ENCODE measurements at regions not wholly inside any gene's neighbourhood (a gene's known extent, or its start where the extent isn't known, plus 50 kb on each side); places are given as distances from the start of the nearest gene placed in this dataset.

DNA sequence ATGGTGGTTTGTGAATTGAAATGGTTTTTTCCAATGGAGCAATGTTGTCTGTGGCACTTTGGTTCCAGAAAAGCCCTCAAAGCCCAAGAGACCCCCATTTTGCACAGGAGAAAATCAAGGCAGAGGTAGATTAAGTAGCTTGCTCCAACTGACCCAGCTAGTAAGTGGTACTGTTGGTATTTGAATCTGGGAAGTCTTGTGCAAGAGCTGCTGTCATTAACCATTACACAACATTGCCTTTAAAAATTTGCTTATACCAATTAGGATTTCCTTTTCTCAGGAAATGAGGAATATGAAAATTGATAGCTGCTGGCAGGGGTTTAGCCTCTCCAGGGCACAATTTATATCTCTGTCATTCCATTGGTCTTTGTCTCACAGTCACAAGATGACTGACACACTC lies 102.4 kb upstream of the UBE3A start:
- no peaks in the 10 kb centered on the region for H3K4me1 ChIP-seq (ENCODE audit: insufficient read depth, poor library complexity, severe bottlenecking)
- ATAC-seq (ENCODE audit: low read depth) (no peak), DNase-seq (ENCODE audit: low spot score) (no peak)
- no peak overlapping the region for H3K4me3 ChIP-seq (ENCODE audit: severe bottlenecking)
- H3K27me3 ChIP-seq (ENCODE audit: insufficient read depth, poor library complexity, severe bottlenecking), result no peaks in the 10 kb centered on the region
- no peaks in the 10 kb centered on the region for H3K9me3 ChIP-seq (ENCODE audit: severe bottlenecking)
- H3K27ac ChIP-seq (ENCODE audit: poor library complexity, severe bottlenecking), result no peak overlapping the region
- H3K36me3 ChIP-seq (ENCODE audit: low read depth), result no peaks in the 10 kb centered on the region
- TF ChIP-seq, protein P1, sequence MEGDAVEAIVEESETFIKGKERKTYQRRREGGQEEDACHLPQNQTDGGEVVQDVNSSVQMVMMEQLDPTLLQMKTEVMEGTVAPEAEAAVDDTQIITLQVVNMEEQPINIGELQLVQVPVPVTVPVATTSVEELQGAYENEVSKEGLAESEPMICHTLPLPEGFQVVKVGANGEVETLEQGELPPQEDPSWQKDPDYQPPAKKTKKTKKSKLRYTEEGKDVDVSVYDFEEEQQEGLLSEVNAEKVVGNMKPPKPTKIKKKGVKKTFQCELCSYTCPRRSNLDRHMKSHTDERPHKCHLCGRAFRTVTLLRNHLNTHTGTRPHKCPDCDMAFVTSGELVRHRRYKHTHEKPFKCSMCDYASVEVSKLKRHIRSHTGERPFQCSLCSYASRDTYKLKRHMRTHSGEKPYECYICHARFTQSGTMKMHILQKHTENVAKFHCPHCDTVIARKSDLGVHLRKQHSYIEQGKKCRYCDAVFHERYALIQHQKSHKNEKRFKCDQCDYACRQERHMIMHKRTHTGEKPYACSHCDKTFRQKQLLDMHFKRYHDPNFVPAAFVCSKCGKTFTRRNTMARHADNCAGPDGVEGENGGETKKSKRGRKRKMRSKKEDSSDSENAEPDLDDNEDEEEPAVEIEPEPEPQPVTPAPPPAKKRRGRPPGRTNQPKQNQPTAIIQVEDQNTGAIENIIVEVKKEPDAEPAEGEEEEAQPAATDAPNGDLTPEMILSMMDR (IDR thresholded peaks at IDR 0.05; ENCODE audit: poor library complexity, severe bottlenecking), result no peak

DNA sequence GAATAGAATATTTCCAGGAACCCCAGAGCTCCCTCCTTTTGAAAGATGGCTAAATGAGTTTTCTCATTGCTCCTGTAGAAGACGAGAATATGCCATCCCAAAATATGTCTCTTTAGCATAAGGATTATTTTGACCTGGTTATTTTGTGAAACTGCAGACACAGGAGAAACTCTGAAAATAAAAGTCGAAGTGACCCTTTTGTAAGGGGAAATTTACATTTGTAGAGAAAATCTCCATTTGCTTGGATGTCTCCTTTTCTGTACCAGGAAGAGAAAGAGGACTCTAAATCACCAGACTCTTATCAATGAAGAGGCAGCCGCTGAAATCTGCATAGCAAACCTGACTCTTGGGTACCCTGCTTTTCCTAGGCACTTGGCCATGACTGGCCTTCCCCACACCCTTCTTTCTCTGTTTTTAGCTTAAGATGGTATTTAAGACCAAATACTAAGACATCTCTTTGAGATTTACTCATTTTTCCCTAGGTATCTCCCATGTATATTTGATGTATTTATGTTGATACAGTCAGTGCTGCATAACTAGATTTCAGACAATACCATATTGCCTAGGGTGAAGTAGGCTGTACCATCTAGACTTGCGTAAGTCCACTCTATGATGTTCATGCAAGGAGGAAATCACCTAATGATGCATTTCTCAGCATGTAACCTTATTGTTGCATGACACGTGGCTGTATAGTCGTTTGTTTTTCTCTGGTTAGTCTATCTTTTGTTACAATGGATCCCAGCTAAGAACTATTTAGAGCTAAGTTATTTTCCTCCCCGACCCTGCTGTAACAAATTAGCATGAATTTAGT lies 98.2 kb upstream of the UBE3A start:
- Histone ChIP-seq H3K9me3 (ENCODE audit: severe bottlenecking) (no peaks in the 10 kb centered on the region), H3K4me3 (ENCODE audit: severe bottlenecking) (no peak overlapping the region), H3K27ac (ENCODE audit: poor library complexity, severe bottlenecking) (no peak overlapping the region), H3K4me1 (ENCODE audit: insufficient read depth, poor library complexity, severe bottlenecking) (no peaks in the 10 kb centered on the region), H3K36me3 (ENCODE audit: low read depth) (no peaks in the 10 kb centered on the region), H3K27me3 (ENCODE audit: insufficient read depth, poor library complexity, severe bottlenecking) (no peaks in the 10 kb centered on the region)
- no peak for DNase-seq (ENCODE audit: low spot score)
- TF ChIP-seq, protein P1 (IDR thresholded peaks at IDR 0.05; ENCODE audit: poor library complexity, severe bottlenecking), result no peak
- ATAC-seq (ENCODE audit: low read depth), result no peak

DNA sequence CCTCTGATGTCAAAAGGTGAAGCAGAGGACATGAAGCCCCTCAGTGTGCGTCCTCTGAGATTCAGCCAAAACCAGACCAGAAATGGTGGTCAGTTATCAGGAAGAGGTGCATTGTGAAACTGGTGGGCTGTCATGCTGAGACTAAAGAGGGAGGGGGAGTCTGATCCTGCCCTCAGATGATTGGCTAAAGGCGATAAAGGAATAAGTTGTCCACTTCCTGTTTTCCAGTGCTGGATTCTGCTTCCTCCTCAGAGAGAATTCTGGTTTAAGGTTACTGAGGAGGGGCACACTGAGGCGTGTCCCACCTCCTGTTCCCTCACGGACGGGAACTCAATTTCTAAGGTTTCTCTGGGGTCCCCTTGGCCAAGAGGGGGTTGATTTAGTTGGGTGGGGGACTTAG lies 97.0 kb upstream of the UBE3A start:
- no peak for DNase-seq (ENCODE audit: low spot score)
- Histone ChIP-seq H3K27me3 (ENCODE audit: insufficient read depth, poor library complexity, severe bottlenecking) (no peaks in the 10 kb centered on the region), H3K27ac (ENCODE audit: poor library complexity, severe bottlenecking) (no peak overlapping the region), H3K4me1 (ENCODE audit: insufficient read depth, poor library complexity, severe bottlenecking) (no peaks in the 10 kb centered on the region), H3K36me3 (ENCODE audit: low read depth) (no peaks in the 10 kb centered on the region), H3K4me3 (ENCODE audit: severe bottlenecking) (no peak overlapping the region), H3K9me3 (ENCODE audit: severe bottlenecking) (no peaks in the 10 kb centered on the region)
- no peak for ATAC-seq (ENCODE audit: low read depth)
- TF ChIP-seq, protein P1 (IDR thresholded peaks at IDR 0.05; ENCODE audit: poor library complexity, severe bottlenecking), result no peak

DNA sequence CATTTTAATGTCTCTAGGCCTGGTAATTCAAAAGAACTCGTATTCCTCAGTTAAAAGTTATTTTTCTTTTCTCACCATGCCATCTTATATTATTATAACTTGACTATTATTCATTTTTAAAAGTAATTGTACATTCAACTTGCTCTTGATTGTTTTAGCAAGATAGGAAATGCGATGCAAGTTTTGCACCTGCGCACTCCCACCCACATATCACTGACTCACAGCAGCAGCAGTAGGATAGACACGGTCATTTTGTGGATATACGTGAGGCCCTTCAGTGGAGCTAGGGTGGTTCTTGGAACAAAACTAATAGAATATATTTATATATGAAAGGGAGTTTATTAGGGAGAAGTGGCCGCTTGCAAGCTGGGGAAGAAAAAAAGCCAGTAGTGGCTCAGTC lies 95.5 kb upstream of the UBE3A start:
- Histone ChIP-seq H3K27ac (ENCODE audit: poor library complexity, severe bottlenecking) (no peak overlapping the region), H3K4me3 (ENCODE audit: severe bottlenecking) (no peak overlapping the region), H3K9me3 (ENCODE audit: severe bottlenecking) (no peaks in the 10 kb centered on the region), H3K27me3 (ENCODE audit: insufficient read depth, poor library complexity, severe bottlenecking) (no peaks in the 10 kb centered on the region), H3K36me3 (ENCODE audit: low read depth) (no peaks in the 10 kb centered on the region), H3K4me1 (ENCODE audit: insufficient read depth, poor library complexity, severe bottlenecking) (no peaks in the 10 kb centered on the region)
- TF ChIP-seq, protein P1 (IDR thresholded peaks at IDR 0.05; ENCODE audit: poor library complexity, severe bottlenecking), result no peak
- ATAC-seq (ENCODE audit: low read depth) (no peak), DNase-seq (ENCODE audit: low spot score) (no peak)

All from RWPE2 (cell line).